ENCODE measurements at regions not wholly inside any gene's neighbourhood (a gene's known extent, or its start where the extent isn't known, plus 50 kb on each side); places are given as distances from the start of the nearest gene placed in this dataset.

- intact Hi-C loops (cut with DNase I; ENCODE audit: low total_unique reads), result no loop called here
- DNase-seq (ENCODE audit: low spot score in 2 of 2), result no peak
- no peak overlapping the region for H3K4me3 ChIP-seq (ENCODE audit: low read depth, poor library complexity, severe bottlenecking)
- no peak for TF ChIP-seq POLR2A (IDR thresholded peaks at IDR 0.05)
- TF ChIP-seq, protein P1, sequence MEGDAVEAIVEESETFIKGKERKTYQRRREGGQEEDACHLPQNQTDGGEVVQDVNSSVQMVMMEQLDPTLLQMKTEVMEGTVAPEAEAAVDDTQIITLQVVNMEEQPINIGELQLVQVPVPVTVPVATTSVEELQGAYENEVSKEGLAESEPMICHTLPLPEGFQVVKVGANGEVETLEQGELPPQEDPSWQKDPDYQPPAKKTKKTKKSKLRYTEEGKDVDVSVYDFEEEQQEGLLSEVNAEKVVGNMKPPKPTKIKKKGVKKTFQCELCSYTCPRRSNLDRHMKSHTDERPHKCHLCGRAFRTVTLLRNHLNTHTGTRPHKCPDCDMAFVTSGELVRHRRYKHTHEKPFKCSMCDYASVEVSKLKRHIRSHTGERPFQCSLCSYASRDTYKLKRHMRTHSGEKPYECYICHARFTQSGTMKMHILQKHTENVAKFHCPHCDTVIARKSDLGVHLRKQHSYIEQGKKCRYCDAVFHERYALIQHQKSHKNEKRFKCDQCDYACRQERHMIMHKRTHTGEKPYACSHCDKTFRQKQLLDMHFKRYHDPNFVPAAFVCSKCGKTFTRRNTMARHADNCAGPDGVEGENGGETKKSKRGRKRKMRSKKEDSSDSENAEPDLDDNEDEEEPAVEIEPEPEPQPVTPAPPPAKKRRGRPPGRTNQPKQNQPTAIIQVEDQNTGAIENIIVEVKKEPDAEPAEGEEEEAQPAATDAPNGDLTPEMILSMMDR (IDR thresholded peaks at IDR 0.05), result no peak
These were observed 261.7 kb upstream of the SLC39A10 start for GRCh38 chr2:195395362-195395761.

DNA sequence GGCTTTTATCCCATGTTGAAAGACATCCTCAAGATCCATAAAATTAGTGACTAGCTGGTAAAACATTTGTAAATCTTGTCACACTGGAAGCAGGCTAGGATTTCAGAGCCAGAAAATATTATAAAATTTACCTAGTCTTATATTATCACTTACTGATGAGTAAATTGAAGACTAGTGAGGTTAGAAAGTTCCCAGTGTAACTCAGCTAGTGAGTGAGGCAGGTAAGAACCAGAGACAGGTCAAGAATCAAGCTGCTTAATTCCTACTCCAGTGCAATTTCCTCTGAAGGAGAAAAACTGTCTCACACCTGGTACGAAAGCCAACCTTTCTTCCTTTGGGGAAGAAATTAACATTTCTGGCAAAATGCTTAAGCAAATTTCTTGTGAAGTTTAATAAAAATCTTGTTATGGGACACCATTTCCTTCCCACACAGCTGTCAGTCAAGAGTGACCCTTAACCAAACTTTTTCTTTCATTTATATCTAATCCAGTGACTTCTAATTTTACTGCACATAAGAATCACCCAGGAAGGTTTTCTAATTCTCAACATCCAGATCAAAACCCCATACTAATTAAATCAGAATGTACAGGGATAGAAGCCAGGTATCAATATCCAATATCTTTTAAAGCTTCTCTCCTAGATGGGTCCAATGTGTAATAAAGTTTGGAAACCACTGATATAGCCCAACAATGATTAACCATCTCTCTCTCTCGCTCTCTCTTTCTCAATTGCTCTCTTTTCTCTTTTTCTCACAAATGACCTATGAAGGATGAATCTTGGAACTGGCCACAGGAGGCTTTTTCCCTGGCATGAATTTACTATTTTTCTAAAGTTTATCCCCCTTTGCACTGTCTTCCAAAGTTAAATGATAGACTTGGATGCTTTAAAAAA lies 264.3 kb upstream of the SLC39A10 start:
- 82% methylated on average over 2 of the region's 2 CpGs for WGBS, 2 donors
- TF ChIP-seq POLR2A (IDR thresholded peaks at IDR 0.05), result no peak
- TF ChIP-seq, protein P1 (IDR thresholded peaks at IDR 0.05), result no peak
- no peak overlapping the region for H3K4me3 ChIP-seq (ENCODE audit: low read depth, poor library complexity, severe bottlenecking)
- no peak for DNase-seq (ENCODE audit: low spot score in 2 of 2)
- intact Hi-C loops (cut with DNase I; ENCODE audit: low total_unique reads), result no loop called here

- H3K4me3 ChIP-seq (ENCODE audit: low read depth, poor library complexity, severe bottlenecking), result no peak overlapping the region
- no peak for DNase-seq (ENCODE audit: low spot score in 2 of 2)
- TF ChIP-seq, protein P1 (IDR thresholded peaks at IDR 0.05), result no peak
- no peak for TF ChIP-seq POLR2A (IDR thresholded peaks at IDR 0.05)
- intact Hi-C loops (cut with DNase I; ENCODE audit: low total_unique reads), result no loop called here
- 71 to 78% methylated on average over 2 of the region's 2 CpGs for WGBS, 2 donors
These were observed 266.2 kb upstream of the SLC39A10 start for GRCh38 chr2:195390686-195391321.

GRCh38 chr2:195388028-195388427 lies 269.0 kb upstream of the SLC39A10 start:
- no peak for DNase-seq (ENCODE audit: low spot score in 2 of 2)
- no peak overlapping the region for H3K4me3 ChIP-seq (ENCODE audit: low read depth, poor library complexity, severe bottlenecking)
- intact Hi-C loops (cut with DNase I; ENCODE audit: low total_unique reads), result no loop called here
- TF ChIP-seq POLR2A (IDR thresholded peaks at IDR 0.05), result no peak
- TF ChIP-seq, protein P1 (IDR thresholded peaks at IDR 0.05), result no peak

- intact Hi-C loops (cut with DNase I; ENCODE audit: low total_unique reads), result no loop called here
- no peak for TF ChIP-seq POLR2A (IDR thresholded peaks at IDR 0.05)
- TF ChIP-seq, protein P1 (IDR thresholded peaks at IDR 0.05), result no peak
- WGBS, 2 donors, result 76 to 78% methylated on average over 2 of the region's 2 CpGs
- H3K4me3 ChIP-seq (ENCODE audit: low read depth, poor library complexity, severe bottlenecking), result no peak overlapping the region
- DNase-seq (ENCODE audit: low spot score in 2 of 2), result no peak
These were observed 274.8 kb upstream of the SLC39A10 start for GRCh38 chr2:195382186-195382585.

Measured in lower leg skin (tissue), 4 donors.